ENCODE measurements at regions not wholly inside any gene's neighbourhood (a gene's known extent, or its start where the extent isn't known, plus 50 kb on each side); places are given as distances from the start of the nearest gene placed in this dataset.

DNA sequence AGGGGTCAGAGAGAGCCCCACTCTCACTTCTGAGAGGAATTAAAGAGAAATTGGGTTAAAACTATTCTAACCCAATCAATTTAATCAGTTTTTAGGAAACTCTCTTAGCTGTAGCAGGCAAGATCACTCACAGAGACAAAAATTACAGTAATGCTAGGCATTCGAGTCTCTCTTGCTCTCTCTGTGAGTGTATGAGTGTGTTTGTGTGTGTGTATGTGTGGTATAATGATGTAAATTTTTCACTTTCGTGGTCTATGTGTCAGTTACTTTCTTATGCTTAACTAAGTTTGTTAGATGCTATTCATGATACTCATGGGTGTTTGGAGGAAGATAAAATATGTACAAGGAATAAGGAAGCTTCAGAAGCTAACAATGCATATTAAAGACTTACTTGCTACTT is 131.3 kb downstream of the FASLG start:
- TF ChIP-seq, protein P1, sequence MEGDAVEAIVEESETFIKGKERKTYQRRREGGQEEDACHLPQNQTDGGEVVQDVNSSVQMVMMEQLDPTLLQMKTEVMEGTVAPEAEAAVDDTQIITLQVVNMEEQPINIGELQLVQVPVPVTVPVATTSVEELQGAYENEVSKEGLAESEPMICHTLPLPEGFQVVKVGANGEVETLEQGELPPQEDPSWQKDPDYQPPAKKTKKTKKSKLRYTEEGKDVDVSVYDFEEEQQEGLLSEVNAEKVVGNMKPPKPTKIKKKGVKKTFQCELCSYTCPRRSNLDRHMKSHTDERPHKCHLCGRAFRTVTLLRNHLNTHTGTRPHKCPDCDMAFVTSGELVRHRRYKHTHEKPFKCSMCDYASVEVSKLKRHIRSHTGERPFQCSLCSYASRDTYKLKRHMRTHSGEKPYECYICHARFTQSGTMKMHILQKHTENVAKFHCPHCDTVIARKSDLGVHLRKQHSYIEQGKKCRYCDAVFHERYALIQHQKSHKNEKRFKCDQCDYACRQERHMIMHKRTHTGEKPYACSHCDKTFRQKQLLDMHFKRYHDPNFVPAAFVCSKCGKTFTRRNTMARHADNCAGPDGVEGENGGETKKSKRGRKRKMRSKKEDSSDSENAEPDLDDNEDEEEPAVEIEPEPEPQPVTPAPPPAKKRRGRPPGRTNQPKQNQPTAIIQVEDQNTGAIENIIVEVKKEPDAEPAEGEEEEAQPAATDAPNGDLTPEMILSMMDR (IDR thresholded peaks at IDR 0.05): no peak
- no peak for TF ChIP-seq POLR2A (IDR thresholded peaks at IDR 0.05)

Data from adrenal gland (tissue), 5 donors.